A204.1 (cell line): ENCODE measurements at regions not wholly inside any gene's neighbourhood (a gene's known extent, or its start where the extent isn't known, plus 50 kb on each side); places are given as distances from the start of the nearest gene placed in this dataset.

Source experiments
- FAIRE-seq: peaks from 2 replicates; lab custom pipeline; 2012; peaks lifted over from hg19 to GRCh38; lab: Jason Lieb, UNC

- no peak for FAIRE-seq
Observed at GRCh38 chr1:98197356-98197755, 276.5 kb upstream of the DPYD start.

- FAIRE-seq = no peak
Observed at GRCh38 chr1:98196012-98196411, 275.2 kb upstream of the DPYD start.

GRCh38 chr1:98188774-98189173 is 267.9 kb upstream of the DPYD start:
- no peak for FAIRE-seq

GRCh38 chr1:98184856-98185255 is 264.0 kb upstream of the DPYD start:
- FAIRE-seq = no peak

- no peak for FAIRE-seq
Observed at GRCh38 chr1:98181036-98181764, 260.4 kb upstream of the DPYD start.

- no peak for FAIRE-seq
Observed at GRCh38 chr1:98179151-98179773, 258.4 kb upstream of the DPYD start.

- no peak for FAIRE-seq
Observed at GRCh38 chr1:98177751-98178150, 256.9 kb upstream of the DPYD start.

- FAIRE-seq = no peak
Observed at GRCh38 chr1:98176936-98177335, 256.1 kb upstream of the DPYD start.

- no peak for FAIRE-seq
Observed at GRCh38 chr1:98176414-98176813, 255.6 kb upstream of the DPYD start.

- FAIRE-seq = no peak
Observed at GRCh38 chr1:98172578-98172977, 251.7 kb upstream of the DPYD start.

- no peak for FAIRE-seq
Observed at GRCh38 chr1:98172022-98172421, 251.2 kb upstream of the DPYD start.

- no peak for FAIRE-seq
Observed at GRCh38 chr1:98164509-98164908, 243.7 kb upstream of the DPYD start.

GRCh38 chr1:98157524-98158313 is 236.9 kb upstream of the DPYD start:
- no peak for FAIRE-seq

- no peak for FAIRE-seq
Observed at GRCh38 chr1:98147280-98147679, 226.4 kb upstream of the DPYD start.

GRCh38 chr1:98145655-98146054 is 224.8 kb upstream of the DPYD start:
- FAIRE-seq = no peak

- FAIRE-seq = no peak
Observed at GRCh38 chr1:98143403-98143802, 222.6 kb upstream of the DPYD start.

- FAIRE-seq = no peak
Observed at GRCh38 chr1:98133131-98133530, 212.3 kb upstream of the DPYD start.

GRCh38 chr1:98130408-98130807 is 209.6 kb upstream of the DPYD start:
- no peak for FAIRE-seq

GRCh38 chr1:98129491-98129890 is 208.7 kb upstream of the DPYD start:
- FAIRE-seq = no peak

- no peak for FAIRE-seq
Observed at GRCh38 chr1:98126740-98127139, 205.9 kb upstream of the DPYD start.

- no peak for FAIRE-seq
Observed at GRCh38 chr1:98121646-98122045, 200.8 kb upstream of the DPYD start.

- no peak for FAIRE-seq
Observed at GRCh38 chr1:98119796-98120195, 199.0 kb upstream of the DPYD start.

- FAIRE-seq = no peak
Observed at GRCh38 chr1:98113811-98114210, 193.0 kb upstream of the DPYD start.
